Body of pancreas (tissue), 4 donors: ENCODE measurements at regions not wholly inside any gene's neighbourhood (a gene's known extent, or its start where the extent isn't known, plus 50 kb on each side); places are given as distances from the start of the nearest gene placed in this dataset.

Source experiments
- CTCF ChIP-seq, 7 experiments: fragments of 450-650 bp in 4 of 7; fragments of 200-600 bp in 3 of 7; sonication (generic) in 3 of 7; IDR thresholded peaks; one replicate each; pipeline ENCODE4 v1.5.1; 2016 to 2019; ENCODE audit warnings: antibody characterized with exemption in 7 of 7
- POLR2A ChIP-seq, 3 donors: fragments of 450-650 bp; IDR thresholded peaks; one replicate each; pipeline ENCODE4 v1.6.1; 2016; ENCODE audit warnings: antibody characterized with exemption in 3 of 3, mild to moderate bottlenecking in 2 of 3

- TF ChIP-seq CTCF (IDR thresholded peaks at IDR 0.05) (no peak), POLR2A (IDR thresholded peaks at IDR 0.05) (no peak)
These were observed 483.1 kb downstream of the CDH11 start for GRCh38 chr16:64638766-64639165.
